Mesendoderm (in vitro differentiated cells): ENCODE measurements at regions not wholly inside any gene's neighbourhood (a gene's known extent, or its start where the extent isn't known, plus 50 kb on each side); places are given as distances from the start of the nearest gene placed in this dataset.

Experiments
- DNase-seq: peaks from one replicate; pipeline ENCODE4 v3.0.0; 2013
- H2AK5ac ChIP-seq: 2 replicates; pipeline ENCODE4 v1.6.1; 2013; ENCODE audit warnings: low read length, inconsistent platforms
- H2BK120ac ChIP-seq: 2 replicates; pipeline ENCODE4 v1.6.1; 2013; ENCODE audit warnings: low read depth, mild to moderate bottlenecking, low read length, moderate library complexity, mixed read lengths
- H2BK15ac ChIP-seq: replicated peaks from 2 replicates; pipeline ENCODE4 v1.6.1; 2013; ENCODE audit warnings: low read depth, mild to moderate bottlenecking, moderate library complexity
- H2BK5ac ChIP-seq: 2 replicates; pipeline ENCODE4 v1.6.1; 2013; ENCODE audit warnings: low read length, inconsistent platforms
- H3K18ac ChIP-seq: 2 replicates; pipeline ENCODE4 v1.6.1; 2013; ENCODE audit warnings: mild to moderate bottlenecking, low read length, mixed read lengths
- H3K23ac ChIP-seq: one replicate; pipeline ENCODE4 v1.6.1; 2013; ENCODE audit warnings: low read length
- H3K27ac ChIP-seq: 2 replicates; pipeline ENCODE4 v1.5.1; 2013; ENCODE audit warnings: low read depth, mild to moderate bottlenecking, inconsistent platforms, low read length, moderate library complexity
- H3K27me3 ChIP-seq: 2 replicates; pipeline ENCODE4 v1.6.1; 2013; ENCODE audit warnings: low read length, control low read depth, mild to moderate bottlenecking, inconsistent platforms; ENCODE audit not compliant: insufficient read depth, poor library complexity
- H3K36me3 ChIP-seq: 2 replicates; pipeline ENCODE4 v1.6.1; 2013; ENCODE audit warnings: low read length, inconsistent platforms; ENCODE audit not compliant: control insufficient read depth, insufficient read depth
- H3K4ac ChIP-seq: one replicate; pipeline ENCODE4 v1.6.1; 2013; ENCODE audit warnings: low read depth, mild to moderate bottlenecking, low read length, moderate library complexity
- H3K4me1 ChIP-seq: 2 replicates; pipeline ENCODE4 v1.6.1; 2013; ENCODE audit warnings: low read depth, low read length, inconsistent platforms; ENCODE audit not compliant: control insufficient read depth
- H3K4me2 ChIP-seq: 2 replicates; pipeline ENCODE4 v1.6.1; 2013; ENCODE audit warnings: low read length
- H3K4me3 ChIP-seq: 2 replicates; pipeline ENCODE4 v1.5.1; 2013; ENCODE audit warnings: mild to moderate bottlenecking, low read length
- H3K56ac ChIP-seq: one replicate; pipeline ENCODE4 v1.6.1; 2013; ENCODE audit warnings: low read length
- H3K79me1 ChIP-seq: 2 replicates; pipeline ENCODE4 v1.6.1; 2013; ENCODE audit warnings: low read length, inconsistent platforms
- H3K79me2 ChIP-seq: 2 replicates; pipeline ENCODE4 v1.6.1; 2013; ENCODE audit warnings: mild to moderate bottlenecking, low read length; ENCODE audit not compliant: control insufficient read depth, insufficient read depth
- H3K9ac ChIP-seq: 2 replicates; pipeline ENCODE4 v1.6.1; 2013; ENCODE audit warnings: low read length, inconsistent platforms
- H4K5ac ChIP-seq: one replicate; pipeline ENCODE4 v1.6.1; 2013; ENCODE audit warnings: low read length
- H4K8ac ChIP-seq: one replicate; pipeline ENCODE4 v1.6.1; 2013; ENCODE audit warnings: low read depth, mild to moderate bottlenecking, control low read depth, low read length, moderate library complexity
- WGBS: extraction: QIAGEN DNeasy Blood & Tissue Kit; methylation state at CpG from one replicate; pipeline ENCODE4 v1.1.7; 2013; ENCODE audit warnings: low lambda C conversion rate, missing lambda C conversion rate; ENCODE audit not compliant: insufficient coverage; ENCODE audit errors: extremely low coverage; 5-methylcytosine and 5-hydroxymethylcytosine counted together

- Histone ChIP-seq H3K36me3 (no peaks in the 10 kb centered on the region), H3K4me3 (no peak overlapping the region), H2BK15ac (no peak overlapping the region), H3K23ac (no peak overlapping the region), H4K8ac (no peak overlapping the region), H3K56ac (no peak overlapping the region), H3K27me3 (no peaks in the 10 kb centered on the region), H3K18ac (no peak overlapping the region), H3K27ac (no peak overlapping the region), H3K4ac (no peak overlapping the region), H2BK120ac (no peak overlapping the region), H3K9ac (no peak overlapping the region), H2AK5ac (no peak overlapping the region), H3K79me1 (no peaks in the 10 kb centered on the region), H3K4me2 (no peak overlapping the region), H3K79me2 (no peaks in the 10 kb centered on the region), H3K4me1 (no peaks in the 10 kb centered on the region), H4K5ac (no peak overlapping the region), H2BK5ac (no peak overlapping the region)
- WGBS = no CpG with 5 or more reads among the region's 3 CpGs
- no peak for DNase-seq
Measured at GRCh38 chrX:149152941-149153340, 352.2 kb downstream of the IDS start.

- Histone ChIP-seq H3K27me3 (no peaks in the 10 kb centered on the region), H2AK5ac (no peak overlapping the region), H3K4ac (no peak overlapping the region), H3K27ac (no peak overlapping the region), H3K79me2 (no peaks in the 10 kb centered on the region), H4K5ac (no peak overlapping the region), H3K9ac (no peak overlapping the region), H4K8ac (no peak overlapping the region), H3K18ac (no peak overlapping the region), H3K36me3 (no peaks in the 10 kb centered on the region), H2BK5ac (no peak overlapping the region), H3K4me2 (no peak overlapping the region), H3K4me3 (no peak overlapping the region), H2BK120ac (no peak overlapping the region), H3K56ac (no peak overlapping the region), H3K79me1 (no peaks in the 10 kb centered on the region), H3K23ac (no peak overlapping the region), H3K4me1 (no peaks in the 10 kb centered on the region), H2BK15ac (no peak overlapping the region)
- DNase-seq = peak; percentile 10
- no CpG with 5 or more reads among the region's 3 CpGs for WGBS
Measured at GRCh38 chrX:149151805-149152757, 353.0 kb downstream of the IDS start.

GRCh38 chrX:149145845-149146285 is 359.2 kb downstream of the IDS start:
- H3K27ac ChIP-seq = no peak overlapping the region
- H3K56ac ChIP-seq = no peak overlapping the region

DNA sequence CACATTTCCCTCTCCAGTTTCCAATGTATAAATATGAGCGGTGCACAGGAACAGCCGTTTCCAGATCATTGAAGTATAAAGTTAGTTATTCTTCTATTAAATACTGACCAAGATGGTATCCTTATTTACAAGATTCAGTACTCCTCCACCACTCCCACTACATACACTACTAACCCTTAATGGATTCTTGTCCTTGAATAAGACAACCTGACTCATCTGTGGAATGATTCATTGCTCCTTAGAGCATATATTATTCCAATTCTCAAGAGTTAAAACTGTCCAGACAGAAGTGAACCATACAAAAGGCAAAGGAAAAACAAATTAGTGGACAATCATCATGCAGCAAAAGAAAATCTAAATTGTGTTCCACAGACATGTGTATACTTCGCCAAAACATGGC is 373.3 kb downstream of the IDS start:
- Histone ChIP-seq H3K4ac (no peak overlapping the region), H3K4me1 (no peaks in the 10 kb centered on the region), H3K27me3 (no peaks in the 10 kb centered on the region), H2BK15ac (no peak overlapping the region), H3K27ac (no peak overlapping the region), H3K79me2 (no peaks in the 10 kb centered on the region), H3K4me3 (no peak overlapping the region), H3K23ac (no peak overlapping the region), H4K8ac (no peak overlapping the region), H4K5ac (no peak overlapping the region), H2BK5ac (no peak overlapping the region), H3K4me2 (no peak overlapping the region), H2AK5ac (no peak overlapping the region), H3K18ac (no peak overlapping the region), H3K79me1 (no peaks in the 10 kb centered on the region), H3K56ac (no peak overlapping the region), H3K9ac (no peak overlapping the region), H3K36me3 (no peaks in the 10 kb centered on the region), H2BK120ac (no peak overlapping the region)
- no peak for DNase-seq
- no CpG with 5 or more reads among the region's 3 CpGs for WGBS

More at GRCh38 chrX:149145845-149146285, 359.2 kb downstream of the IDS start:
- no peaks in the 10 kb centered on the region for H3K79me1 ChIP-seq
- no peak overlapping the region for H2AK5ac ChIP-seq
- no peaks in the 10 kb centered on the region for H3K27me3 ChIP-seq
- peak; percentile 27 for DNase-seq
- no peaks in the 10 kb centered on the region for H3K79me2 ChIP-seq
- H2BK5ac ChIP-seq = no peak overlapping the region
- no peak overlapping the region for H4K5ac ChIP-seq
- no peak overlapping the region for H3K18ac ChIP-seq
- H2BK15ac ChIP-seq = no peak overlapping the region
- H2BK120ac ChIP-seq = no peak overlapping the region
- no peak overlapping the region for H3K4me2 ChIP-seq
- no peak overlapping the region for H3K23ac ChIP-seq
- H3K36me3 ChIP-seq = no peaks in the 10 kb centered on the region
- H3K9ac ChIP-seq = no peak overlapping the region
- no peak overlapping the region for H3K4me3 ChIP-seq
- WGBS = no CpG with 5 or more reads among the region's 3 CpGs
- no peaks in the 10 kb centered on the region for H3K4me1 ChIP-seq
- H3K4ac ChIP-seq = no peak overlapping the region
- H4K8ac ChIP-seq = no peak overlapping the region

- H4K8ac ChIP-seq = no peak overlapping the region
- no peak overlapping the region for H4K5ac ChIP-seq
- H3K9ac ChIP-seq = no peak overlapping the region
- H3K56ac ChIP-seq = no peak overlapping the region
- no peak overlapping the region for H2BK5ac ChIP-seq
- peak; percentile 37 for DNase-seq
- WGBS = no CpG with 5 or more reads among the region's 5 CpGs
- H3K4me1 ChIP-seq = no peaks in the 10 kb centered on the region
- no peaks in the 10 kb centered on the region for H3K27me3 ChIP-seq
- no peak overlapping the region for H2BK120ac ChIP-seq
- no peaks in the 10 kb centered on the region for H3K36me3 ChIP-seq
- H2BK15ac ChIP-seq = no peak overlapping the region
- H3K18ac ChIP-seq = no peak overlapping the region
- H3K79me1 ChIP-seq = no peaks in the 10 kb centered on the region
- H3K4ac ChIP-seq = no peak overlapping the region
- no peak overlapping the region for H2AK5ac ChIP-seq
- H3K4me3 ChIP-seq = no peak overlapping the region
- H3K23ac ChIP-seq = no peak overlapping the region
- no peak overlapping the region for H3K4me2 ChIP-seq
- no peaks in the 10 kb centered on the region for H3K79me2 ChIP-seq
- no peak overlapping the region for H3K27ac ChIP-seq
Measured at GRCh38 chrX:149129767-149130166, 375.3 kb downstream of the IDS start.
